ENCODE measurements at regions not wholly inside any gene's neighbourhood (a gene's known extent, or its start where the extent isn't known, plus 50 kb on each side); places are given as distances from the start of the nearest gene placed in this dataset.

- ATAC-seq, result no peak
- no peak for TF ChIP-seq ZFP3 (CRISPR knock-in tag; IDR thresholded peaks at IDR 0.05)
- TF ChIP-seq ZNF565 (CRISPR knock-in tag; conservative IDR thresholded peaks at IDR 0.05; ENCODE audit: low read depth), result no peak
- TF ChIP-seq GLIS3 (CRISPR knock-in tag; IDR thresholded peaks at IDR 0.05), result no peak
- TF ChIP-seq ZNF70 (CRISPR knock-in tag; IDR thresholded peaks at IDR 0.05), result no peak
- TF ChIP-seq PATZ1 (CRISPR knock-in tag; IDR thresholded peaks at IDR 0.05; ENCODE audit: borderline replicate concordance), result no peak
- no peak for TF ChIP-seq ZFP30 (CRISPR knock-in tag; IDR thresholded peaks at IDR 0.05)
- TF ChIP-seq CSDC2 (CRISPR knock-in tag; IDR thresholded peaks at IDR 0.05), result no peak
- no peak for TF ChIP-seq RARB (CRISPR knock-in tag; IDR thresholded peaks at IDR 0.05)
- no peak for TF ChIP-seq BACH2 (CRISPR knock-in tag; IDR thresholded peaks at IDR 0.05; ENCODE audit: borderline replicate concordance)
- TF ChIP-seq ARNTL (CRISPR knock-in tag; IDR thresholded peaks at IDR 0.05; ENCODE audit: borderline replicate concordance, low read depth), result no peak
- no peak for TF ChIP-seq SNAI2 (CRISPR knock-in tag; IDR thresholded peaks at IDR 0.05)
- no peak for TF ChIP-seq OSR1 (CRISPR knock-in tag; IDR thresholded peaks at IDR 0.05)
- TF ChIP-seq ZC3H10 (CRISPR knock-in tag; IDR thresholded peaks at IDR 0.05), result no peak
- TF ChIP-seq TSHZ2 (CRISPR knock-in tag; IDR thresholded peaks at IDR 0.05), result no peak
- no peak for TF ChIP-seq POU6F1 (CRISPR knock-in tag; IDR thresholded peaks at IDR 0.05; ENCODE audit: borderline replicate concordance, low read depth)
- no peak for TF ChIP-seq ZNF8 (CRISPR knock-in tag; IDR thresholded peaks at IDR 0.05)
- TF ChIP-seq ISL1 (CRISPR knock-in tag; IDR thresholded peaks at IDR 0.05), result no peak
- TF ChIP-seq TOX (CRISPR knock-in tag; IDR thresholded peaks at IDR 0.05; ENCODE audit: borderline replicate concordance), result no peak
- TF ChIP-seq TCF4 (CRISPR knock-in tag; IDR thresholded peaks at IDR 0.05; ENCODE audit: borderline replicate concordance), result no peak
Measured at GRCh38 chr10:55266797-55267196, 465.8 kb upstream of the PCDH15 start.

GRCh38 chr10:55263327-55263726, 462.3 kb upstream of the PCDH15 start:
- TF ChIP-seq ZNF70 (CRISPR knock-in tag; IDR thresholded peaks at IDR 0.05) (no peak), SNAI2 (CRISPR knock-in tag; IDR thresholded peaks at IDR 0.05) (no peak), ZFP30 (CRISPR knock-in tag; IDR thresholded peaks at IDR 0.05) (no peak), ESRRG (CRISPR knock-in tag; IDR thresholded peaks at IDR 0.05) (no peak), OSR1 (CRISPR knock-in tag; IDR thresholded peaks at IDR 0.05) (no peak), ISL1 (CRISPR knock-in tag; IDR thresholded peaks at IDR 0.05) (no peak)
- no peak for ATAC-seq

GRCh38 chr10:55242544-55242943, 441.5 kb upstream of the PCDH15 start:
- ATAC-seq, result no peak
- TF ChIP-seq ARNTL (CRISPR knock-in tag; IDR thresholded peaks at IDR 0.05; ENCODE audit: borderline replicate concordance, low read depth), result no peak
- TF ChIP-seq TCF4 (CRISPR knock-in tag; IDR thresholded peaks at IDR 0.05; ENCODE audit: borderline replicate concordance), result no peak
- no peak for TF ChIP-seq CSRNP3 (CRISPR knock-in tag; IDR thresholded peaks at IDR 0.05)
- TF ChIP-seq POU6F1 (CRISPR knock-in tag; IDR thresholded peaks at IDR 0.05; ENCODE audit: borderline replicate concordance, low read depth), result no peak
- no peak for TF ChIP-seq ZNF565 (CRISPR knock-in tag; conservative IDR thresholded peaks at IDR 0.05; ENCODE audit: low read depth)
